ENCODE measurements at regions not wholly inside any gene's neighbourhood (a gene's known extent, or its start where the extent isn't known, plus 50 kb on each side); places are given as distances from the start of the nearest gene placed in this dataset.

DNA sequence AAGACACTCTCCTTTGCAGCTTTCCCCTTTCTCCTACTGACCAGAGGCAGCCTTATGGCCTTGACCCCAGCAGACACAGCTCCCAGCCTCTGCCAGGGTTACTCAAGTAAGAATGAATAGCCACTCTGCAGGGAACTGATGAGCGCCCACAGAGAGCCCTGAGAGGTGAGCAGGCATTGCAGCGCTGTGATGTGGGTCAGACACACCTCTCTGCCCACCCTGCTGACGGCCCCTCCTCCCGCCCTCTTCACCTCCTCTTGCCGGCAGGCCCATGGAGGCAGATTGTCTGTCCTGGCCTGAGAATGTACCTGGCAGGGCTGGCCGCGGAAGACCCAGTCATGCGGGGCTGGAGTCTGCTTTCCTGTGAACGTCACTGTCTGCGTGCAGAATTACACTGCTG lies 512.6 kb upstream of the PPP2R3A start:
- Histone ChIP-seq H3K56ac (ENCODE audit: extremely low read depth, insufficient read depth, low read length) (no peak overlapping the region), H3K4ac (ENCODE audit: low read depth, low read length) (no peak overlapping the region), H3K4me3 (ENCODE audit: insufficient read depth, low read depth, low read length) (no peak overlapping the region), H4K20me1 (ENCODE audit: insufficient read depth, low read length) (no peaks in the 10 kb centered on the region), H2AFZ (replicated peaks; ENCODE audit: low read length, poor library complexity) (no peak overlapping the region), H3K4me1 (ENCODE audit: control insufficient read depth, insufficient read depth, low read length) (no peaks in the 10 kb centered on the region), H2AK9ac (replicated peaks; ENCODE audit: low read depth, low read length, poor library complexity) (no peak overlapping the region), H2BK20ac (ENCODE audit: low read depth, low read length) (no peak overlapping the region), H3K36me3 (ENCODE audit: control insufficient read depth, insufficient read depth, low read length) (no peaks in the 10 kb centered on the region), H3K27me3 (ENCODE audit: control insufficient read depth, insufficient read depth, low read length) (no peaks in the 10 kb centered on the region), H3K18ac (ENCODE audit: low read depth, low read length) (no peak overlapping the region), H3K9me3 (ENCODE audit: control insufficient read depth, insufficient read depth, low read length) (peaks cover 6% of the 10 kb centered on the region; the same call in 1 of the 2 replicates), H4K5ac (ENCODE audit: low read depth, low read length) (no peak overlapping the region), H3K27ac (ENCODE audit: insufficient read depth, low read length) (no peak overlapping the region), H2BK15ac (ENCODE audit: low read depth, low read length) (no peak overlapping the region), H4K8ac (ENCODE audit: low read depth in 2 of 2, low read length in 2 of 2) (no peak overlapping the region), H4K91ac (ENCODE audit: insufficient read depth, low read depth, low read length) (no peak overlapping the region), H2AK5ac (ENCODE audit: low read depth, low read length) (no peak overlapping the region), H3K4me2 (ENCODE audit: low read depth, low read length) (no peak overlapping the region), H3K14ac (replicated peaks; ENCODE audit: low read depth, low read length) (no peak overlapping the region), H3K79me1 (ENCODE audit: low read depth in 1 of 2, low read length in 2 of 2) (no peaks in the 10 kb centered on the region), H2BK120ac (ENCODE audit: low read depth, low read length) (no peak overlapping the region), H3K23ac (ENCODE audit: low read depth, low read length) (no peak overlapping the region), H2BK5ac (ENCODE audit: low read depth, low read length, poor library complexity, severe bottlenecking) (no peak overlapping the region), H3K9me1 (ENCODE audit: insufficient read depth, low read length) (no peaks in the 10 kb centered on the region), H3K9ac (ENCODE audit: low read depth, low read length) (no peak overlapping the region)
- ATAC-seq (ENCODE audit: low read depth) (no peak), DNase-seq (no peak)
- in situ Hi-C loops (cut with MboI; ENCODE audit: low sequenced_read_pairs) = no loop called here
- BruUV-seq (replicated peaks) = no TSS peak
- intact Hi-C loops (cut with micrococcal nuclease) = no loop called here
- WGBS, 2 experiments (ENCODE audit: extremely low coverage in 2 of 2, insufficient read length in 1 of 2) = 40% methylated on average over 3 of the region's 10 CpGs; no CpG with 5 or more reads in 1 of the 2 experiments
- TF ChIP-seq, protein P1, sequence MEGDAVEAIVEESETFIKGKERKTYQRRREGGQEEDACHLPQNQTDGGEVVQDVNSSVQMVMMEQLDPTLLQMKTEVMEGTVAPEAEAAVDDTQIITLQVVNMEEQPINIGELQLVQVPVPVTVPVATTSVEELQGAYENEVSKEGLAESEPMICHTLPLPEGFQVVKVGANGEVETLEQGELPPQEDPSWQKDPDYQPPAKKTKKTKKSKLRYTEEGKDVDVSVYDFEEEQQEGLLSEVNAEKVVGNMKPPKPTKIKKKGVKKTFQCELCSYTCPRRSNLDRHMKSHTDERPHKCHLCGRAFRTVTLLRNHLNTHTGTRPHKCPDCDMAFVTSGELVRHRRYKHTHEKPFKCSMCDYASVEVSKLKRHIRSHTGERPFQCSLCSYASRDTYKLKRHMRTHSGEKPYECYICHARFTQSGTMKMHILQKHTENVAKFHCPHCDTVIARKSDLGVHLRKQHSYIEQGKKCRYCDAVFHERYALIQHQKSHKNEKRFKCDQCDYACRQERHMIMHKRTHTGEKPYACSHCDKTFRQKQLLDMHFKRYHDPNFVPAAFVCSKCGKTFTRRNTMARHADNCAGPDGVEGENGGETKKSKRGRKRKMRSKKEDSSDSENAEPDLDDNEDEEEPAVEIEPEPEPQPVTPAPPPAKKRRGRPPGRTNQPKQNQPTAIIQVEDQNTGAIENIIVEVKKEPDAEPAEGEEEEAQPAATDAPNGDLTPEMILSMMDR (conservative IDR thresholded peaks at IDR 0.05; ENCODE audit: low read depth, low read length) = no peak
- TF ChIP-seq, protein P2, sequence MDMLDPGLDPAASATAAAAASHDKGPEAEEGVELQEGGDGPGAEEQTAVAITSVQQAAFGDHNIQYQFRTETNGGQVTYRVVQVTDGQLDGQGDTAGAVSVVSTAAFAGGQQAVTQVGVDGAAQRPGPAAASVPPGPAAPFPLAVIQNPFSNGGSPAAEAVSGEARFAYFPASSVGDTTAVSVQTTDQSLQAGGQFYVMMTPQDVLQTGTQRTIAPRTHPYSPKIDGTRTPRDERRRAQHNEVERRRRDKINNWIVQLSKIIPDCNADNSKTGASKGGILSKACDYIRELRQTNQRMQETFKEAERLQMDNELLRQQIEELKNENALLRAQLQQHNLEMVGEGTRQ (IDR thresholded peaks at IDR 0.05; ENCODE audit: low read depth, low read length) = no peak
- TF ChIP-seq RCOR1 (IDR thresholded peaks at IDR 0.05; ENCODE audit: insufficient replicate concordance, low read length) = no peak
- TF ChIP-seq, protein P3, sequence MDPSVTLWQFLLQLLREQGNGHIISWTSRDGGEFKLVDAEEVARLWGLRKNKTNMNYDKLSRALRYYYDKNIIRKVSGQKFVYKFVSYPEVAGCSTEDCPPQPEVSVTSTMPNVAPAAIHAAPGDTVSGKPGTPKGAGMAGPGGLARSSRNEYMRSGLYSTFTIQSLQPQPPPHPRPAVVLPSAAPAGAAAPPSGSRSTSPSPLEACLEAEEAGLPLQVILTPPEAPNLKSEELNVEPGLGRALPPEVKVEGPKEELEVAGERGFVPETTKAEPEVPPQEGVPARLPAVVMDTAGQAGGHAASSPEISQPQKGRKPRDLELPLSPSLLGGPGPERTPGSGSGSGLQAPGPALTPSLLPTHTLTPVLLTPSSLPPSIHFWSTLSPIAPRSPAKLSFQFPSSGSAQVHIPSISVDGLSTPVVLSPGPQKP (IDR thresholded peaks at IDR 0.05; ENCODE audit: borderline replicate concordance, low read depth, low read length) = no peak
- TF ChIP-seq RAD21 (IDR thresholded peaks at IDR 0.05; ENCODE audit: low read length) = no peak
- no peak for TF ChIP-seq CEBPB (IDR thresholded peaks at IDR 0.05; ENCODE audit: low read depth, low read length)
- no peak for TF ChIP-seq MXI1 (IDR thresholded peaks at IDR 0.05; ENCODE audit: borderline replicate concordance, low read depth, low read length)
- TF ChIP-seq NFE2L2 (IDR thresholded peaks at IDR 0.05; ENCODE audit: low read depth, low read length) = no peak
- TF ChIP-seq RFX5 (IDR thresholded peaks at IDR 0.05; ENCODE audit: low read depth, low read length) = no peak
- TF ChIP-seq SMC3 (IDR thresholded peaks at IDR 0.05; ENCODE audit: low read depth, low read length) = no peak
- no peak for TF ChIP-seq BHLHE40 (IDR thresholded peaks at IDR 0.05; ENCODE audit: low read depth, low read length)
- no peak for TF ChIP-seq POLR2A (IDR thresholded peaks at IDR 0.05; ENCODE audit: low read depth, low read length)
- no peak for TF ChIP-seq CHD1 (IDR thresholded peaks at IDR 0.05; ENCODE audit: low read depth, low read length)
- no peak for TF ChIP-seq FOS (IDR thresholded peaks at IDR 0.05; ENCODE audit: low read depth, low read length)
- no peak for TF ChIP-seq MAFK (IDR thresholded peaks at IDR 0.05; ENCODE audit: low read depth, low read length)
- POLR2A ChIA-PET (ENCODE audit: unreplicated experiment) = no interaction called here
- CTCF ChIA-PET = no interaction called here
- dilution Hi-C loops (cut with HindIII; ENCODE audit: low sequenced_read_pairs, unreplicated experiment) = no loop called here
